H1 (cell line): ENCODE measurements at regions not wholly inside any gene's neighbourhood (a gene's known extent, or its start where the extent isn't known, plus 50 kb on each side); places are given as distances from the start of the nearest gene placed in this dataset.

Experiments
- HDAC2 ChIP-seq, 2 experiments: fragments of 300-600 bp in 1 of 2; sonication (generic) in 1 of 2; IDR thresholded peaks; 2 replicates each; pipeline ENCODE4 v1.6.1; 2011 to 2012; ENCODE audit warnings: low read depth in 2 of 2, low read length in 2 of 2, mild to moderate bottlenecking in 2 of 2, moderate library complexity in 2 of 2, borderline replicate concordance in 1 of 2, inconsistent platforms in 1 of 2
- TF ChIP-seq, protein P1 (sequence below): fragments of 300-600 bp; sonication (generic); IDR thresholded peaks from 2 replicates; pipeline ENCODE4 v1.7.1; 2012; ENCODE audit warnings: low read length, moderate library complexity, mild to moderate bottlenecking, inconsistent platforms; ENCODE audit not compliant: insufficient replicate concordance

DNA sequence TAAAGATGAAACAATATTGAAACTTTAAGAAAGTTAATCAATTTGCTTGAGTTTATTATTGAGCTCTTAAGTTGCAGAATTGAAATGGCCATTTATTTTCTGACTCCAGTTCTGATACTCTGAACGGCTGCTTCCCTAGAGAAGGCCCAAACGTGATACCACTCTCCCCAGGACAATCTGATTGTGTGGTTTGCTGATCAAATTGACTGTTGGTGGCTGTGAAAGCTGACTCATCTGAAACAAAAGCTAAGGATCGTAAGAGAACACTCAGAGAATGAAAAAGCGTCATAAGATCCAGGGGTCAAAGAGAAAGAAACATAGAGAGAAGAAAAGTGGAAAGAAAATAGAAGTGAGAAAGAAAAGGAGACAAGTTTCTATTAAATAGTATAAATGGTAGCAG is 147.2 kb downstream of the IZUMO3 start (continued):
- TF ChIP-seq, protein P1, sequence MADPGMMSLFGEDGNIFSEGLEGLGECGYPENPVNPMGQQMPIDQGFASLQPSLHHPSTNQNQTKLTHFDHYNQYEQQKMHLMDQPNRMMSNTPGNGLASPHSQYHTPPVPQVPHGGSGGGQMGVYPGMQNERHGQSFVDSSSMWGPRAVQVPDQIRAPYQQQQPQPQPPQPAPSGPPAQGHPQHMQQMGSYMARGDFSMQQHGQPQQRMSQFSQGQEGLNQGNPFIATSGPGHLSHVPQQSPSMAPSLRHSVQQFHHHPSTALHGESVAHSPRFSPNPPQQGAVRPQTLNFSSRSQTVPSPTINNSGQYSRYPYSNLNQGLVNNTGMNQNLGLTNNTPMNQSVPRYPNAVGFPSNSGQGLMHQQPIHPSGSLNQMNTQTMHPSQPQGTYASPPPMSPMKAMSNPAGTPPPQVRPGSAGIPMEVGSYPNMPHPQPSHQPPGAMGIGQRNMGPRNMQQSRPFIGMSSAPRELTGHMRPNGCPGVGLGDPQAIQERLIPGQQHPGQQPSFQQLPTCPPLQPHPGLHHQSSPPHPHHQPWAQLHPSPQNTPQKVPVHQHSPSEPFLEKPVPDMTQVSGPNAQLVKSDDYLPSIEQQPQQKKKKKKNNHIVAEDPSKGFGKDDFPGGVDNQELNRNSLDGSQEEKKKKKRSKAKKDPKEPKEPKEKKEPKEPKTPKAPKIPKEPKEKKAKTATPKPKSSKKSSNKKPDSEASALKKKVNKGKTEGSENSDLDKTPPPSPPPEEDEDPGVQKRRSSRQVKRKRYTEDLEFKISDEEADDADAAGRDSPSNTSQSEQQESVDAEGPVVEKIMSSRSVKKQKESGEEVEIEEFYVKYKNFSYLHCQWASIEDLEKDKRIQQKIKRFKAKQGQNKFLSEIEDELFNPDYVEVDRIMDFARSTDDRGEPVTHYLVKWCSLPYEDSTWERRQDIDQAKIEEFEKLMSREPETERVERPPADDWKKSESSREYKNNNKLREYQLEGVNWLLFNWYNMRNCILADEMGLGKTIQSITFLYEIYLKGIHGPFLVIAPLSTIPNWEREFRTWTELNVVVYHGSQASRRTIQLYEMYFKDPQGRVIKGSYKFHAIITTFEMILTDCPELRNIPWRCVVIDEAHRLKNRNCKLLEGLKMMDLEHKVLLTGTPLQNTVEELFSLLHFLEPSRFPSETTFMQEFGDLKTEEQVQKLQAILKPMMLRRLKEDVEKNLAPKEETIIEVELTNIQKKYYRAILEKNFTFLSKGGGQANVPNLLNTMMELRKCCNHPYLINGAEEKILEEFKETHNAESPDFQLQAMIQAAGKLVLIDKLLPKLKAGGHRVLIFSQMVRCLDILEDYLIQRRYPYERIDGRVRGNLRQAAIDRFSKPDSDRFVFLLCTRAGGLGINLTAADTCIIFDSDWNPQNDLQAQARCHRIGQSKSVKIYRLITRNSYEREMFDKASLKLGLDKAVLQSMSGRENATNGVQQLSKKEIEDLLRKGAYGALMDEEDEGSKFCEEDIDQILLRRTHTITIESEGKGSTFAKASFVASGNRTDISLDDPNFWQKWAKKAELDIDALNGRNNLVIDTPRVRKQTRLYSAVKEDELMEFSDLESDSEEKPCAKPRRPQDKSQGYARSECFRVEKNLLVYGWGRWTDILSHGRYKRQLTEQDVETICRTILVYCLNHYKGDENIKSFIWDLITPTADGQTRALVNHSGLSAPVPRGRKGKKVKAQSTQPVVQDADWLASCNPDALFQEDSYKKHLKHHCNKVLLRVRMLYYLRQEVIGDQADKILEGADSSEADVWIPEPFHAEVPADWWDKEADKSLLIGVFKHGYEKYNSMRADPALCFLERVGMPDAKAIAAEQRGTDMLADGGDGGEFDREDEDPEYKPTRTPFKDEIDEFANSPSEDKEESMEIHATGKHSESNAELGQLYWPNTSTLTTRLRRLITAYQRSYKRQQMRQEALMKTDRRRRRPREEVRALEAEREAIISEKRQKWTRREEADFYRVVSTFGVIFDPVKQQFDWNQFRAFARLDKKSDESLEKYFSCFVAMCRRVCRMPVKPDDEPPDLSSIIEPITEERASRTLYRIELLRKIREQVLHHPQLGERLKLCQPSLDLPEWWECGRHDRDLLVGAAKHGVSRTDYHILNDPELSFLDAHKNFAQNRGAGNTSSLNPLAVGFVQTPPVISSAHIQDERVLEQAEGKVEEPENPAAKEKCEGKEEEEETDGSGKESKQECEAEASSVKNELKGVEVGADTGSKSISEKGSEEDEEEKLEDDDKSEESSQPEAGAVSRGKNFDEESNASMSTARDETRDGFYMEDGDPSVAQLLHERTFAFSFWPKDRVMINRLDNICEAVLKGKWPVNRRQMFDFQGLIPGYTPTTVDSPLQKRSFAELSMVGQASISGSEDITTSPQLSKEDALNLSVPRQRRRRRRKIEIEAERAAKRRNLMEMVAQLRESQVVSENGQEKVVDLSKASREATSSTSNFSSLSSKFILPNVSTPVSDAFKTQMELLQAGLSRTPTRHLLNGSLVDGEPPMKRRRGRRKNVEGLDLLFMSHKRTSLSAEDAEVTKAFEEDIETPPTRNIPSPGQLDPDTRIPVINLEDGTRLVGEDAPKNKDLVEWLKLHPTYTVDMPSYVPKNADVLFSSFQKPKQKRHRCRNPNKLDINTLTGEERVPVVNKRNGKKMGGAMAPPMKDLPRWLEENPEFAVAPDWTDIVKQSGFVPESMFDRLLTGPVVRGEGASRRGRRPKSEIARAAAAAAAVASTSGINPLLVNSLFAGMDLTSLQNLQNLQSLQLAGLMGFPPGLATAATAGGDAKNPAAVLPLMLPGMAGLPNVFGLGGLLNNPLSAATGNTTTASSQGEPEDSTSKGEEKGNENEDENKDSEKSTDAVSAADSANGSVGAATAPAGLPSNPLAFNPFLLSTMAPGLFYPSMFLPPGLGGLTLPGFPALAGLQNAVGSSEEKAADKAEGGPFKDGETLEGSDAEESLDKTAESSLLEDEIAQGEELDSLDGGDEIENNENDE: no peak
- TF ChIP-seq HDAC2 (IDR thresholded peaks at IDR 0.05; ENCODE audit: borderline replicate concordance in 1 of 2, low read depth in 2 of 2, low read length in 2 of 2): no peak
